ENCODE measurements at regions not wholly inside any gene's neighbourhood (a gene's known extent, or its start where the extent isn't known, plus 50 kb on each side); places are given as distances from the start of the nearest gene placed in this dataset.

DNA sequence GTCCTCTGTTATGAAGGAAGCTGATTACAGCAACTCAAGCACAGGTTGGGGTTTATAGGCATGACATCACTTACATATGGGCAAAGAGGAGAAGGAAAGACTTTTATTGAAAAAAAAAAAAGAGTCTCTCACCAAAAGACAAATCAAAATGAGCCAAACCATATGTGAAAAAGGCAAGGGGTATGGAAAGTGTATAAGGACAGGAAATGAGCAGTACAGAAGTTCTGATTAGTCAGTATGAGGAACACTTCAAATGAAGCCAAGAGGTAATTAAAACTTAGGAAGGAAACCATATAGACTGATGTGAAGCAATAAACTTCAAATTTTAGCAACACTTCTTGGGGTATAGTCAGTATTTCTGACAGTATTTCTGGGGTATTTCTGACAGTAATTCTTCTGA, 1372.6 kb downstream of the CDH11 start:
- Histone ChIP-seq H3K27me3 (ENCODE audit: control insufficient read depth, extremely low read depth, insufficient read depth, low read length) (no peaks in the 10 kb centered on the region), H4K20me1 (ENCODE audit: control insufficient read depth, extremely low read depth, insufficient read depth, low read length) (no peaks in the 10 kb centered on the region), H3K9me3 (ENCODE audit: control insufficient read depth, low read depth, low read length) (no peaks in the 10 kb centered on the region)

DNA sequence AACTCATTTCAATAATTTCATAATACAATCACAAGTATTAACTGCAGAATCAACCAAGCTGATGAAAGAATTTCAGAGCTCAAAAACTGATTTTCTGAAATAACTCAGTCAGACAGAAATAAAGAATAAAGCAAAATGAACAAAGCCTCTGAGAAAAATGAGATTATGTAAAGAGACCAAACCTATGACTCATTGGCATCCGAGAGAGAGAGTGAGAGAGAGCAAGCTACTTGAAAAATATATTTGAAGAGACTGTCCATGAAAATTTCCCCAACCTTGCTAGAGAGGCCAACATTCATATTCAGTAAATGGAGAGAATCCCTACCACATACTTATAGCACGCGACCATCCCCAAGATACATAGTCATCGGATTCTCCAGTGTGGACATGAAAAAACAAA, 1376.4 kb downstream of the CDH11 start:
- Histone ChIP-seq H4K20me1 (ENCODE audit: control insufficient read depth, extremely low read depth, insufficient read depth, low read length) (no peaks in the 10 kb centered on the region), H3K9ac (ENCODE audit: control insufficient read depth, extremely low read depth, insufficient read depth, low read length) (no peak overlapping the region), H3K9me1 (ENCODE audit: control insufficient read depth, extremely low read depth, insufficient read depth, low read length) (no peaks in the 10 kb centered on the region), H3K9me3 (ENCODE audit: control insufficient read depth, low read depth, low read length) (no peaks in the 10 kb centered on the region), H3K27me3 (ENCODE audit: control insufficient read depth, extremely low read depth, insufficient read depth, low read length) (no peaks in the 10 kb centered on the region), H3K4me3 (ENCODE audit: control insufficient read depth in 2 of 3, extremely low read depth in 1 of 3, insufficient read depth in 2 of 3, low read depth in 1 of 3, low read length in 3 of 3) (no peak overlapping the region), H3K27ac (ENCODE audit: control insufficient read depth, insufficient read depth, low read length) (no peak overlapping the region), H3K36me3 (ENCODE audit: control insufficient read depth in 2 of 2, extremely low read depth in 1 of 2, insufficient read depth in 2 of 2, low read length in 2 of 2) (no peaks in the 10 kb centered on the region), H3K79me2 (ENCODE audit: control insufficient read depth, insufficient read depth, low read length) (no peaks in the 10 kb centered on the region), H2AFZ (ENCODE audit: control insufficient read depth, low read length) (no peak overlapping the region), H3K4me1 (ENCODE audit: control insufficient read depth, extremely low read depth, insufficient read depth, low read length) (no peaks in the 10 kb centered on the region), H3K4me2 (ENCODE audit: control insufficient read depth, extremely low read depth, insufficient read depth, low read depth, low read length) (no peak overlapping the region)
- no peak for DNase-seq (ENCODE audit: low read depth, low spot score)
- dilution Hi-C loops (cut with MboI; ENCODE audit: extremely low pct_ligation_motif_present, low sequenced_read_pairs) = no loop called here
- no peak for TF ChIP-seq EZH2 (IDR thresholded peaks at IDR 0.05; ENCODE audit: low read length)
- TF ChIP-seq, protein P1, sequence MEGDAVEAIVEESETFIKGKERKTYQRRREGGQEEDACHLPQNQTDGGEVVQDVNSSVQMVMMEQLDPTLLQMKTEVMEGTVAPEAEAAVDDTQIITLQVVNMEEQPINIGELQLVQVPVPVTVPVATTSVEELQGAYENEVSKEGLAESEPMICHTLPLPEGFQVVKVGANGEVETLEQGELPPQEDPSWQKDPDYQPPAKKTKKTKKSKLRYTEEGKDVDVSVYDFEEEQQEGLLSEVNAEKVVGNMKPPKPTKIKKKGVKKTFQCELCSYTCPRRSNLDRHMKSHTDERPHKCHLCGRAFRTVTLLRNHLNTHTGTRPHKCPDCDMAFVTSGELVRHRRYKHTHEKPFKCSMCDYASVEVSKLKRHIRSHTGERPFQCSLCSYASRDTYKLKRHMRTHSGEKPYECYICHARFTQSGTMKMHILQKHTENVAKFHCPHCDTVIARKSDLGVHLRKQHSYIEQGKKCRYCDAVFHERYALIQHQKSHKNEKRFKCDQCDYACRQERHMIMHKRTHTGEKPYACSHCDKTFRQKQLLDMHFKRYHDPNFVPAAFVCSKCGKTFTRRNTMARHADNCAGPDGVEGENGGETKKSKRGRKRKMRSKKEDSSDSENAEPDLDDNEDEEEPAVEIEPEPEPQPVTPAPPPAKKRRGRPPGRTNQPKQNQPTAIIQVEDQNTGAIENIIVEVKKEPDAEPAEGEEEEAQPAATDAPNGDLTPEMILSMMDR (optimal IDR thresholded peaks at IDR 0.05 in 1 of 3, IDR thresholded peaks at IDR 0.05 in 1 of 3, conservative IDR thresholded peaks at IDR 0.05 in 1 of 3; ENCODE audit: extremely low read depth in 1 of 3, insufficient read depth in 2 of 3, low read length in 3 of 3) = no peak
- no peak for FAIRE-seq

More for the DNA sequence above, 1372.6 kb downstream of the CDH11 start:
- no peak overlapping the region for H2AFZ ChIP-seq (ENCODE audit: control insufficient read depth, low read length)
- H3K4me2 ChIP-seq (ENCODE audit: control insufficient read depth, extremely low read depth, insufficient read depth, low read depth, low read length) = no peak overlapping the region
- no peak overlapping the region for H3K4me3 ChIP-seq (ENCODE audit: control insufficient read depth in 2 of 3, extremely low read depth in 1 of 3, insufficient read depth in 2 of 3, low read depth in 1 of 3, low read length in 3 of 3)
- H3K9me1 ChIP-seq (ENCODE audit: control insufficient read depth, extremely low read depth, insufficient read depth, low read length) = no peaks in the 10 kb centered on the region
- H3K9ac ChIP-seq (ENCODE audit: control insufficient read depth, extremely low read depth, insufficient read depth, low read length) = no peak overlapping the region
- no peak for DNase-seq (ENCODE audit: low read depth, low spot score)
- no peaks in the 10 kb centered on the region for H3K4me1 ChIP-seq (ENCODE audit: control insufficient read depth, extremely low read depth, insufficient read depth, low read length)
- H3K27ac ChIP-seq (ENCODE audit: control insufficient read depth, insufficient read depth, low read length) = no peak overlapping the region
- H3K79me2 ChIP-seq (ENCODE audit: control insufficient read depth, insufficient read depth, low read length) = no peaks in the 10 kb centered on the region
- no peak for FAIRE-seq
- dilution Hi-C loops (cut with MboI; ENCODE audit: extremely low pct_ligation_motif_present, low sequenced_read_pairs) = no loop called here
- H3K36me3 ChIP-seq (ENCODE audit: control insufficient read depth in 2 of 2, extremely low read depth in 1 of 2, insufficient read depth in 2 of 2, low read length in 2 of 2) = no peaks in the 10 kb centered on the region
- no peak for TF ChIP-seq EZH2 (IDR thresholded peaks at IDR 0.05; ENCODE audit: low read length)
- TF ChIP-seq, protein P1 (optimal IDR thresholded peaks at IDR 0.05 in 1 of 3, IDR thresholded peaks at IDR 0.05 in 1 of 3, conservative IDR thresholded peaks at IDR 0.05 in 1 of 3; ENCODE audit: extremely low read depth in 1 of 3, insufficient read depth in 2 of 3, low read length in 3 of 3) = no peak

Measured in keratinocyte (primary cell).